ENCODE measurements at regions not wholly inside any gene's neighbourhood (a gene's known extent, or its start where the extent isn't known, plus 50 kb on each side); places are given as distances from the start of the nearest gene placed in this dataset.

DNA sequence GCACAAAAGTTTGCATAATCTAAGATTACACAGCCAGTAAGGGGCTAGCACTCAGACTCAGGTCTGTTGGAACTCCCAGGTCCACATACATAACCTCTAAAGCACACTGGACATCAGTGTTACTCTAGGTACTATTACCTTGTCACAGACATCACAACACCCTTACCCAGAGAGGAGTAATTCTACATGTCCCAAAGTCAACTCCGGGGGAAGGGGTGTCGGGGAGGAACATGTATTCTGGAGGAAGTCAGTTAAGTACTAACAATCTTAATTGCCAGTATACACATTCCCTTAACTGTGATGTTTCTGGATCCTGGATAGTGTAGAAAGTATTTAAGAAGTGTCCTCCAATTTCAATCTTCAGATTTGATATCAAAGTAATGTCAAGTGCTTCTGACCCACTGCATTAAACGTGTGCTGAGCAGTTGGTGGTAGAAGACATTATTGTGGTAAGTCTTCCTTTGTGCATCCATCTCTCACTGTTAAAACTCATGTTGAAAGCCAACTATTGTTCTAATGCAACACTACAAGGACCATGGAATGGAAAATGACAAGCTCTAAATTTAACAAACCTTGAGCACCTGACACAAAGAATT lies 155.4 kb downstream of the CRPPA start:
- TF ChIP-seq, protein P1, sequence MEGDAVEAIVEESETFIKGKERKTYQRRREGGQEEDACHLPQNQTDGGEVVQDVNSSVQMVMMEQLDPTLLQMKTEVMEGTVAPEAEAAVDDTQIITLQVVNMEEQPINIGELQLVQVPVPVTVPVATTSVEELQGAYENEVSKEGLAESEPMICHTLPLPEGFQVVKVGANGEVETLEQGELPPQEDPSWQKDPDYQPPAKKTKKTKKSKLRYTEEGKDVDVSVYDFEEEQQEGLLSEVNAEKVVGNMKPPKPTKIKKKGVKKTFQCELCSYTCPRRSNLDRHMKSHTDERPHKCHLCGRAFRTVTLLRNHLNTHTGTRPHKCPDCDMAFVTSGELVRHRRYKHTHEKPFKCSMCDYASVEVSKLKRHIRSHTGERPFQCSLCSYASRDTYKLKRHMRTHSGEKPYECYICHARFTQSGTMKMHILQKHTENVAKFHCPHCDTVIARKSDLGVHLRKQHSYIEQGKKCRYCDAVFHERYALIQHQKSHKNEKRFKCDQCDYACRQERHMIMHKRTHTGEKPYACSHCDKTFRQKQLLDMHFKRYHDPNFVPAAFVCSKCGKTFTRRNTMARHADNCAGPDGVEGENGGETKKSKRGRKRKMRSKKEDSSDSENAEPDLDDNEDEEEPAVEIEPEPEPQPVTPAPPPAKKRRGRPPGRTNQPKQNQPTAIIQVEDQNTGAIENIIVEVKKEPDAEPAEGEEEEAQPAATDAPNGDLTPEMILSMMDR (conservative IDR thresholded peaks at IDR 0.05; ENCODE audit: low read depth, low read length) = no peak
- TF ChIP-seq EZH2 (IDR thresholded peaks at IDR 0.05; ENCODE audit: borderline replicate concordance, low read depth, low read length, poor library complexity, severe bottlenecking) = no peak

All from A673 (cell line).